ENCODE measurements at regions not wholly inside any gene's neighbourhood (a gene's known extent, or its start where the extent isn't known, plus 50 kb on each side); places are given as distances from the start of the nearest gene placed in this dataset.
A peak's percentile ranks its signal among the peaks of the same experiment; 100 is the strongest.

DNA sequence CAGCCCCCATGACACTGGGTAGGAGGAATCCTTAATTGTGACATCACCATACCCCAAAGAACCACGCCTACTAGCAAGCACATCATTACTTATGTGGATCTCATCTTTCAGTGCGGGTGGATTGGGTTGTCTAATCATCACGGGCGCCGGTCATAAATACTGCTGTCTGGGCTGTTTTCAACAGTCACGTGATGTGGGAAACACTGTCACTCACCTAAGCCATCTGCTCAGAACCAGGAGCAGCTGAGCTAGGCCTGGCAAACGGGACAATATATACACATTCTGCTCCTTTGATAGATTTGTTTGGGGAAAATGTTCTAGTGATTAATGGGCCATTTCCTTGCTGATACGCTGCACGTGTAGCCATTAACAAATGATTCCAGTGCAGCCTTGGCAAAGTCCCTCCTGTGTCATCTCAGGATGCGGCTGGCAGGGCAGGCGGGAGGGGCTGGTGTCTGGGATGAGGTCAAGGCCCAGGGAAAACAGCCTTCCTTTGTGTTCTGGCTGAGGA lies 145.9 kb upstream of the COPS8 start:
- DNase-seq = peak; percentile 58 to 61

DNA sequence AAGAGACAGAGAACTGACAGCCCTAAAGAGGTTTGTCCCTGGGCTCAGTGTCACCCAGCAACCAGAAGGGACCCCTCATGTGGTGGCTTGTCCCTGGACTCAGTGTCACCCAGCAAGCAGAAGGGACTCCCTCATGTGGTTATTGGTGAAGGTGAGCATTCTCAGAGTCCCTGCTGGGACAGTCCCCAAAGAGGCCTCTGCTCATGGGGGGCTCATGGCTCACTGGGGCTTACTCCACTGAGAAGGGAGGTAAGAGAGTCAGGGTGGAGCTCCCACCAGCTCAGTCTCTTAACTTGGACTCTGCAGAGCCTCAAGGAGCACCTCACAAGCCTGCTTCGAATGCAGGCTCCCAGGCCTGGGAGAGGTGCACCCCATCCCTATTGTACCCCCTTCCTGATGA lies 145.2 kb upstream of the COPS8 start:
- no peak for DNase-seq

GRCh38 chr2:236940916-236941520 lies 144.7 kb upstream of the COPS8 start:
- DNase-seq = no peak

DNA sequence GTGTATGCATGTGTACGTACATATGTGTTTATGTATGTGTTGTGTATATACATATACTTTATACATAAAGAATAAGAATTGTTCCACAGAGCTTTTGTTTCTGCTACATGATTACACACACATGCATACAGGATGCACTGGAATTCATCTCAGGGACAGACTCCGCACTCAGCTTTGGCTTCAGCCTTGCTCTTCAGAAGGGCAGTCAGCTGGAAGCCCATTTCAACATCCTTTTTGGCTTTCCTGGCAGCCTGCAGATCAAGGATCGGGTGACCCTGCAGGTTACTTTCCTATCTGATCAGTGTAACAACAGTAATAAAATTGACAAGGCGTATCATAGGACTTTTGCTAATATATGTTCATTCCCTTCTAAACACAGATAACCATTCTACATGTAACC lies 144.1 kb upstream of the COPS8 start:
- DNase-seq = no peak

DNA sequence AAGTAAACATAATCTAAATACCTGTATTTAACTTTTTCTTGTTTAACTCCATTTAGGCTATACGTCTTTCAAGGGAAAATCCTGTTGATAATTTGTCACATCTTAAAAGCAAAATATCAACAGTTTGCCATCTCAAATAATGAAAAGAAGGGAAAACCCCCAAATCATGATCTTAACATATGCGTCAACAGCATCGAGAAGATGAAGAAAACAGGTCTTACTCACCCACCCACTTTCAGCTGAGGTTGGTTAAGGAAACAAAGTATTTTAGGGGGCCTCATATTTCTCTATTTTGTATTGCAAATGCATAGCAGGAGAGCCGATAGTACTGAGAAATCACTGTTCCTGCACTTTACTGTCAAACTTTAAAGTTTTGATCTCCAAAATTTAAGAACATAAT lies 143.1 kb upstream of the COPS8 start:
- no peak for DNase-seq

DNA sequence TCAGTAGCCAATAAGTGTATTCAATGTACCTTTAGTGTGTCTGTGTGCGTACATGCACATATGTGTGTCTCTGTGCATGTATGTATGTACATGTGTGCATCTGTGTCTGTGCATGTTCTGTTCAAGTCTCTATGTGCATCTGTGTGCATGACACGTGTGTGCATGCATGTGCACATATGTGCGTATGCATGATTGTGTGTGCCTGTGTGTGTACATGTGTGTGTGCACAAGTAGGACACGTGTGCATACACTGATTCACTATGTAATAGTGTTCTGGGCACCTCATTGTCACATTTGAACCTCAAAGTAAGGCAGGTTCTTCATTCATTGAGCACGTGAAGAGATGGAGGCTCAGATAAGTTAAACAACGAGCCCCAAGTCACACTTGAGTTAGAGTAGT lies 142.6 kb upstream of the COPS8 start:
- no peak for DNase-seq

- no peak for DNase-seq
Observed at GRCh38 chr2:236943841-236944513, 141.7 kb upstream of the COPS8 start.

DNA sequence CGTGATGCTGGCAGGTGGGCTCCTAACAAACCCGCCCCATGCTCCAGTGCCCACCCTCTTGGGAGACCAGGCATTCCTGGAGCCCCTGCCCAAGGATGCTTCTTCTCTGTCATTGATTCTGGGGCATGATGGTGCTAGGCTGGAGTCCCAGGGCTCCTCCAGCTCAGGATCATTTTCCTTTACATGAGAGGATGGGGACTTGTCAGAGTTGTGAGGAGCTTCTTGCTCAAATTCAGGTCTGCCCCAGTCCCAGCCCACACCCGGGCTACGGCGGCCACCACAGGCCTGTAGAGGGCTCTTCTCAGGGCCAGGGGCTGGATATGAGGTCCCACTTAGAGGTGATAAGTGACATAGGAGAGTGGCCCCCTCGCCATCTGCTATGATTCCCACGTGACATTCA lies 141.1 kb upstream of the COPS8 start:
- DNase-seq = no peak

DNA sequence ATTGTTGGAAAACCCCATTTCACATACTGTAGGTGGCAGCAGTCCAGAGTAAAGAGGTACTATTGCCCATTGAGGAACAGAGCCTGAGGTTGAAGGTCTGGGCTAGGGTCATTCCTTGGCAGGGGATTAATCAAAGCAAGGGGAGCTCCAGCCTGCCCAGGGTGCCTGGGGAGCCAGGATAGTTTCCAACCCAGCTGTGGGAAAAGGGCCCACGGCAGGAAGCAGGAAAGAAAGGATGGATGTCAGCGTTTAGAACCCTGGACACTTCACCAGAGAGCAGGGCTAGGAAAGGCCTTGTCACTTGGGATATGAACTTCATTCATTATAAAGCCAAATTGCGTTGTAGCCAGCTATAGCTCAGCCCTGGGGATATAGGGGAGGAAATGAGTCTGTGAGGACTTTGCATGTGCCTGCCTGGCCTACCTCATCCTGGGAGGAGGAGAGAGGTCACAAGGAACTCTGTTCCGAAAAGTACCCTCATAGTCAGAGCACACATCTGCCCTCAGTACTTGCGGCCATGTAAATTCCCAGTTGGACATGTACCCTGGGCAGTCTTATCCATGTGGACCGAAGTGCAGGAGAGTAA lies 140.2 kb upstream of the COPS8 start:
- no peak for DNase-seq

GRCh38 chr2:236946871-236947270 lies 138.8 kb upstream of the COPS8 start:
- no peak for DNase-seq

DNA sequence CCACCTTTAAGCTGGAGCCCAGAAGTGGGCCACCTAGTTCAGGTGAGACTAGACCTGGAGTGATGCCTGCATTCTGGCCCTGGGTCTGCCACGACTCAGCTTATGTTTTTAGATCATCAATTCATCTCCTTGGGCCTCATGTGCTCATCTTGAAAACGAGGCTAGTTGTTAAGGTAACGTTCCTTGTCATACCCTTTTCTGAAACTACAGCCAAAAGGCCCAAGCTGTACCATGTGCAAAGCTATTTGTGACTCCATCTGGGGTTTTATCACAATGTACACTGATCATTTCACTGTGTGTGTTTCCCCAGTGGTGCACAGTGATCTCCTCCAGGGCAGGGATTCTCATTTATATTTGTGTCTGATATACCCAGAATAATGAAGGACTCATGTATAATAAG lies 138.4 kb upstream of the COPS8 start:
- no peak for DNase-seq

DNA sequence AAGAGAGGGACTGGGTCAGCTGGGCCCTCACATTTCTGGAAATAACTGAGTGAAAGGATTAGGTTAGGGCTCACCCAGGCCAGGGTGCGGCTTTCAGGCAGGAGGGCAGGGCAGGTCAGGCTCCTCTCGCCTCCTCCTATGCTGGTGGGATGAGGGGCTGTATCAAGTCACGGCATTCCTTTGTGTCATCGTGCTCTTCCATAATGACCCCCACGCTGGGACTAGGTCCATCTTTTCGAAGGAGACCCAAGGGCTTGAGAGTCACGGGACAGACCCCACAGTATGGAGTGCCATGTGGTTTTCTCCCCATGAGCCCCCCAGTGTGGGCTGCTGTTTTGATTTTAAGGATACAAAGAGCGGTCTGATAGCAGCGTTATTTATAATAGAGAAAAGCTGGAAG lies 137.8 kb upstream of the COPS8 start:
- DNase-seq = no peak

GRCh38 chr2:236949089-236949905 lies 136.4 kb upstream of the COPS8 start:
- peak in 1 of 2 experiments; percentile 21 for DNase-seq

GRCh38 chr2:236951830-236952475 lies 133.7 kb upstream of the COPS8 start:
- no peak for DNase-seq

DNA sequence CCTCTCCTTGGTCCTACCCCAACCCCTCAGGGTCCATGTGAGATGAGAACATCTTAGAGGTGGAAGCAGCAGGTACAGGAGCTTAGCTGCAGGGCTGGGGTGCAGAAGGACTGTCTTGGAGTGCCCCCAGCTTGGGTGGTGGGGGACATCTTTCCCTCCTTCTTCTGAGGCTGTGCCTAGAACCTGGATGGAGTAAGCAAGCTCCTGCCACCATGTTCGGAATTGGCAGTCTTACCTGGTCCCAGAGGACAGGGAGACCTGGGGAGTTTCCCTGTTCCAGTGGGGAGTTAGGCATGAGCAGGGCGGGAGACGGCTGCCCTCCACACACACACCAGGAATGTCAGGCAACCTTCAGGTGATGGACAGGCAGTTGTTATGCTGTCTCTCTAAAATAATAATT lies 131.0 kb upstream of the COPS8 start:
- no peak for DNase-seq

DNA sequence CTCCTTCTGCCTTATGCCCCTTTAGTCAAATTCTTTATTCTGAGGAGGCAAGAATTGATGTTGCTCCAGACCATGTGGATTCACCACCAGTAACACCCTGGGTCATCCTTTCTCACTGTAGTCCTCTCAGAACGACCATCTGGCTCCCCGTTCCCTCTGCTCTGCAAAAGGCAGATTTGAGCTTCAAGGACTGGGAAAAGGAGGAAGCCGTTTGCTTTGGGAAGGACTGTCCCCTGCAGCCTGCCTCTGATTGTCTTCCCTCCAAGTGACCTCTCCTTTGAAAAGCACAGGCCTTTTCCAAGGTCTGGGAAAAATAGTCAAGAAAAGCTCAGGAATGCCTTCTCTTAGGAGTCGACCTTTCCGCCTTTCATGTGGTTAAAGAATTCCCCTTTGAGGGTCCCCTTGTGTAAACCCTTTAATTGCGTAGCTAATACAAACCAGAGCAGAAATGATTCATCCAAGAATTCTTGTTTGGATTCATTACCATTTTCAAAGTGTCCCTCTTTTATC lies 130.1 kb upstream of the COPS8 start:
- DNase-seq = no peak

- no peak for DNase-seq
Observed at GRCh38 chr2:236956031-236956618, 129.6 kb upstream of the COPS8 start.

- DNase-seq = no peak
Observed at GRCh38 chr2:236956641-236957040, 129.0 kb upstream of the COPS8 start.

DNA sequence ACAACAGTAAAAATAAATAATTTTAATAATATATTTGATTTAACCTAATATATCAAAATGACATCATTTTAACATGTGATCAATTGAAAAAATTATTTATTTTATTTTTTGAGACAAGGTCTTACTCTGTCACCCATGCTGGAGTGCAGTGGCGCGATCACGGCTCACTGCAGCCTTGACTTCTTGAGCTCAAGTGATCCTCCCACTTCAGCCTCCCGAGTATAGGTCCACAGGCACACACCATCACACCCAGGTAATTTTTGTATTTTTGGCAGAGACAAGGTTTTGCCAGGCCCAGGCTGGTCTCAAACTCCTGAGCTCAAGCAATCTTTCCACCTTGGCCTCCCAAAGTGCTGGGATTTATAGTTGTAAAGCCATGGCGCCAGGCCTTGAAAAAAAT lies 126.7 kb upstream of the COPS8 start:
- DNase-seq = no peak

DNA sequence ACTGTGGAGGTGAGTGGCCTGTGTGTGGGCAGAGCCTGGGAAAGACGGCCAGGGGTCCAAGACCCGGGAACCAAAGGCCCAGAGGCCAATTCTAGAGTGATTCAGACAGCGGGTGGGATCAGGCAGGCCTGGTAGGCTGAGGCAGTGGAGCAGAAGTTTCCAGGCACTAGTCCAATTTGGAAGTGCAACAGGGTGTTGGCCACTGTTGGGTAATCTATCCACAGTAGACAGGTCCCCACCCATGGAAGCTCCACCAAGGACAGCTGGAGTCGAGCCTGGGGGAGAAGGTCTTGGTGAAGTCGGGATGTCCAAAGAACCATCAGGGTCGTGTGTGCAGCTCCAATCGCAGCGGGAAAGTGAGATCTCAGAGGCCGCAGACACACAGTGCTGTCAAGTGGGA lies 125.8 kb upstream of the COPS8 start:
- no peak for DNase-seq

GRCh38 chr2:236960531-236960930 lies 125.2 kb upstream of the COPS8 start:
- DNase-seq = no peak

GRCh38 chr2:236962816-236963215 lies 122.9 kb upstream of the COPS8 start:
- DNase-seq = no peak

Measured in NCI-H526 (cell line).